Liver (tissue), 8 donors: ENCODE measurements at regions not wholly inside any gene's neighbourhood (a gene's known extent, or its start where the extent isn't known, plus 50 kb on each side); places are given as distances from the start of the nearest gene placed in this dataset.

Experiments used
- DNase-seq: peaks from one replicate; pipeline ENCODE4 v3.0.0-alpha.2; 2017; ENCODE audit warnings: low spot score
- H3K27ac ChIP-seq, 2 donors: one replicate each; pipeline ENCODE4 v1.7.0; 2013; ENCODE audit warnings: inconsistent platforms in 2 of 2, low read length in 2 of 2, control low read depth in 1 of 2, low read depth in 1 of 2, mild to moderate bottlenecking in 1 of 2
- H3K27me3 ChIP-seq, 4 donors: one replicate each; pipeline versions ENCODE4 v1.6.1 to v1.7.0; 2013; ENCODE audit warnings: low read length in 3 of 4, inconsistent platforms in 1 of 4, mild to moderate bottlenecking in 1 of 4, moderate library complexity in 1 of 4; ENCODE audit not compliant: control insufficient read depth in 4 of 4, insufficient read depth in 4 of 4
- H3K36me3 ChIP-seq, 4 donors: one replicate each; pipeline versions ENCODE4 v1.6.1 to v1.7.0; 2013; ENCODE audit warnings: low read length in 3 of 4, mild to moderate bottlenecking in 3 of 4, low read depth in 1 of 4, moderate library complexity in 1 of 4; ENCODE audit not compliant: control insufficient read depth in 4 of 4, insufficient read depth in 3 of 4
- H3K4me1 ChIP-seq, 4 donors: one replicate each; pipeline versions ENCODE4 v1.6.1 to v1.7.0; 2013; ENCODE audit warnings: low read length in 3 of 4, mild to moderate bottlenecking in 3 of 4, moderate library complexity in 1 of 4; ENCODE audit not compliant: control insufficient read depth in 4 of 4, insufficient read depth in 4 of 4
- H3K4me3 ChIP-seq, 3 donors: one replicate each; pipeline versions ENCODE4 v1.6.1 to v1.7.0; 2013; ENCODE audit warnings: low read length in 3 of 3, control low read depth in 1 of 3, low read depth in 1 of 3, mild to moderate bottlenecking in 1 of 3
- H3K9ac ChIP-seq, 2 donors: one replicate each; pipeline ENCODE4 v1.7.0; 2013; ENCODE audit warnings: low read length in 2 of 2, mild to moderate bottlenecking in 2 of 2, moderate library complexity in 2 of 2, control low read depth in 1 of 2, low read depth in 1 of 2
- H3K9me3 ChIP-seq, 4 donors: one replicate each; pipeline versions ENCODE4 v1.6.1 to v1.7.0; 2013; ENCODE audit warnings: low read length in 3 of 4; ENCODE audit not compliant: control insufficient read depth in 4 of 4
- ATF3 ChIP-seq: IDR thresholded peaks from 2 replicates; pipeline ENCODE4 v1.6.1; 2016; ENCODE audit warnings: antibody characterized with exemption
- CTCF ChIP-seq: fragments of 150-350 bp; IDR thresholded peaks from 2 replicates; pipeline ENCODE4 v1.5.1; 2017; ENCODE audit warnings: improper control_type of control experiment, low read depth, low read length; ENCODE audit not compliant: missing input control
- EGR1 ChIP-seq, 2 donors: IDR thresholded peaks; 2 replicates each; pipeline ENCODE4 v1.6.1; 2016 to 2018; ENCODE audit warnings: antibody characterized with exemption in 2 of 2, low read depth in 2 of 2
- FOXA1 ChIP-seq: IDR thresholded peaks from 2 replicates; pipeline ENCODE4 v1.6.1; 2016; ENCODE audit warnings: antibody characterized with exemption
- FOXA2 ChIP-seq: IDR thresholded peaks from 2 replicates; pipeline ENCODE4 v1.6.1; 2016; ENCODE audit warnings: antibody characterized with exemption
- HNF4A ChIP-seq, 2 donors: conservative IDR thresholded peaks; 2 replicates each; pipeline ENCODE4 v1.6.1; 2016; ENCODE audit warnings: antibody characterized with exemption in 2 of 2, mild to moderate bottlenecking in 2 of 2
- HNF4G ChIP-seq: IDR thresholded peaks from 2 replicates; pipeline ENCODE4 v1.6.1; 2016; ENCODE audit warnings: antibody characterized with exemption
- MAX ChIP-seq: IDR thresholded peaks from 2 replicates; pipeline ENCODE4 v1.6.1; 2016; ENCODE audit warnings: antibody characterized with exemption
- NR2F2 ChIP-seq: IDR thresholded peaks from 2 replicates; pipeline ENCODE4 v1.6.1; 2016; ENCODE audit warnings: antibody characterized with exemption
- RAD21 ChIP-seq, 2 donors: IDR thresholded peaks; 2 replicates each; pipeline ENCODE4 v1.6.1; 2016; ENCODE audit warnings: antibody characterized with exemption in 2 of 2, mild to moderate bottlenecking in 2 of 2
- REST ChIP-seq: IDR thresholded peaks from 2 replicates; pipeline ENCODE4 v1.6.1; 2016; ENCODE audit warnings: antibody characterized with exemption, mild to moderate bottlenecking
- RXRA ChIP-seq, 2 donors: IDR thresholded peaks; 2 replicates each; pipeline ENCODE4 v1.6.1; 2017 to 2018; ENCODE audit warnings: antibody characterized with exemption in 2 of 2, mild to moderate bottlenecking in 1 of 2
- SP1 ChIP-seq: IDR thresholded peaks from 2 replicates; pipeline ENCODE4 v1.6.1; 2018; ENCODE audit warnings: antibody characterized with exemption, mild to moderate bottlenecking
- TAF1 ChIP-seq: conservative IDR thresholded peaks from 2 replicates; pipeline ENCODE4 v1.6.1; 2016; ENCODE audit warnings: antibody characterized with exemption, mild to moderate bottlenecking
- WGBS: extraction: QIAGEN DNeasy Blood & Tissue Kit; methylation state at CpG from one replicate; pipeline ENCODE4 v1.1.7; 2013; 5-methylcytosine and 5-hydroxymethylcytosine counted together
- TF ChIP-seq, protein P1 (sequence below): IDR thresholded peaks from 2 replicates; pipeline ENCODE4 v1.6.1; 2016; ENCODE audit warnings: antibody characterized with exemption
- donor health status: healthy.
- donor health status: healthy.
- donor health status: healthy.
- donor health status: healthy.
- donor health status: healthy.

- no peak overlapping the region for H3K27ac ChIP-seq
- no peak overlapping the region for H3K4me3 ChIP-seq
- no peaks in the 10 kb centered on the region for H3K4me1 ChIP-seq
- no peak overlapping the region for H3K9ac ChIP-seq
- no peaks in the 10 kb centered on the region for H3K27me3 ChIP-seq
- TF ChIP-seq HNF4G (no peak), RAD21 (IDR thresholded peaks at IDR 0.05) (peak; percentile 68 to 77), CTCF (peak; percentile 38)
- no peaks in the 10 kb centered on the region for H3K9me3 ChIP-seq
- 71% methylated on average over 12 of the region's 12 CpGs for WGBS
- DNase-seq: peak; percentile 61
- no peaks in the 10 kb centered on the region for H3K36me3 ChIP-seq
Observed at GRCh38 chr2:121128741-121129659, 156.0 kb downstream of the TFCP2L1 start.

GRCh38 chr2:121129692-121130091 lies 155.3 kb downstream of the TFCP2L1 start:
- TF ChIP-seq CTCF: no peak
- no peak for TF ChIP-seq RAD21 (IDR thresholded peaks at IDR 0.05)
- no peak for TF ChIP-seq TAF1

DNA sequence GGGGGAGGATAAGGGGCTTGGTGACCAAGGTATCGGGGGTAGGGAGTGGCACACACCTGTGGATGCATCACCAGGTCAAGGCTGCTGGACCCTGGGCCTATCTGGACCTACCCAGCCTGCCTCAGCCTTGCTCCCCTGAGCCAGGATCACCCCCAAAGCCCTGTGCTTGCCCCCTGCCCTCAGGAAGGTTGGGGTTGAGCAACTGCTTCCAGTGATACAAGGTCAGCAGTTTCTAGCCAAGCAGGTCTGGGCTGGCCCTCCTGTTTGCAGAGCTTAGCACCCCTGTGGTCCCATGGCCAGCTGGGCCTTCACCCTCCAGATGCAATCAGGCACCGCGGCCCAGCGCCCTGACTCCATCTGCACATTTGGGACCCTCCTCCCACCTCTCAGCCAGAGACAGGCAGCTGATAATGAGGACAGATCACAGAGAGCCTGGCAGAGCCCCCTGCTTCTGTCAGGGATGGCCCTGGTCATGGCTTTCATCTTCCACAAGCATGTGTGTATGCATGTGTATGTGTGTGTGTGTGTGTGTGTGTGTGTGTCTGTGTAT lies 154.6 kb downstream of the TFCP2L1 start:
- H3K36me3 ChIP-seq: no peaks in the 10 kb centered on the region
- no peaks in the 10 kb centered on the region for H3K9me3 ChIP-seq
- WGBS: 89% methylated on average over 4 of the region's 4 CpGs
- no peaks in the 10 kb centered on the region for H3K4me1 ChIP-seq
- H3K27me3 ChIP-seq: no peaks in the 10 kb centered on the region
- H3K4me3 ChIP-seq: no peak overlapping the region
- H3K9ac ChIP-seq: no peak overlapping the region
- H3K27ac ChIP-seq: no peak overlapping the region
- DNase-seq: no peak
- TF ChIP-seq ATF3 (no peak), REST (no peak), HNF4A (conservative IDR thresholded peaks at IDR 0.05) (no peak), TAF1 (no peak), MAX (no peak), FOXA1 (no peak), SP1 (no peak), FOXA2 (no peak), HNF4G (no peak), RAD21 (IDR thresholded peaks at IDR 0.05) (no peak), RXRA (IDR thresholded peaks at IDR 0.05) (no peak), EGR1 (IDR thresholded peaks at IDR 0.05; ENCODE audit: low read depth in 2 of 2) (no peak), NR2F2 (no peak)
- TF ChIP-seq, protein P1, sequence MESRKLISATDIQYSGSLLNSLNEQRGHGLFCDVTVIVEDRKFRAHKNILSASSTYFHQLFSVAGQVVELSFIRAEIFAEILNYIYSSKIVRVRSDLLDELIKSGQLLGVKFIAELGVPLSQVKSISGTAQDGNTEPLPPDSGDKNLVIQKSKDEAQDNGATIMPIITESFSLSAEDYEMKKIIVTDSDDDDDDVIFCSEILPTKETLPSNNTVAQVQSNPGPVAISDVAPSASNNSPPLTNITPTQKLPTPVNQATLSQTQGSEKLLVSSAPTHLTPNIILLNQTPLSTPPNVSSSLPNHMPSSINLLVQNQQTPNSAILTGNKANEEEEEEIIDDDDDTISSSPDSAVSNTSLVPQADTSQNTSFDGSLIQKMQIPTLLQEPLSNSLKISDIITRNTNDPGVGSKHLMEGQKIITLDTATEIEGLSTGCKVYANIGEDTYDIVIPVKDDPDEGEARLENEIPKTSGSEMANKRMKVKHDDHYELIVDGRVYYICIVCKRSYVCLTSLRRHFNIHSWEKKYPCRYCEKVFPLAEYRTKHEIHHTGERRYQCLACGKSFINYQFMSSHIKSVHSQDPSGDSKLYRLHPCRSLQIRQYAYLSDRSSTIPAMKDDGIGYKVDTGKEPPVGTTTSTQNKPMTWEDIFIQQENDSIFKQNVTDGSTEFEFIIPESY: no peak

More at GRCh38 chr2:121129692-121130091, 155.3 kb downstream of the TFCP2L1 start:
- Histone ChIP-seq H3K36me3 (no peaks in the 10 kb centered on the region), H3K27me3 (no peaks in the 10 kb centered on the region), H3K9me3 (no peaks in the 10 kb centered on the region), H3K4me3 (no peak overlapping the region), H3K4me1 (no peaks in the 10 kb centered on the region), H3K27ac (no peak overlapping the region), H3K9ac (no peak overlapping the region)
- no peak for DNase-seq
- WGBS: 93% methylated on average over 6 of the region's 6 CpGs
